Osteocyte (in vitro differentiated cells): ENCODE measurements at regions not wholly inside any gene's neighbourhood (a gene's known extent, or its start where the extent isn't known, plus 50 kb on each side); places are given as distances from the start of the nearest gene placed in this dataset.

Source experiments
- DNase-seq: peaks from one replicate; pipeline ENCODE4 v3.0.0; 2021; ENCODE audit warnings: mixed read lengths; ENCODE audit not compliant: unreplicated experiment; ENCODE audit errors: extremely low spot score
- H3K27ac Mint-ChIP-seq: one replicate; pipeline ENCODE4 v1.8.0; 2021; ENCODE audit warnings: mild to moderate bottlenecking, mixed read lengths; ENCODE audit not compliant: unreplicated experiment
- H3K27me3 Mint-ChIP-seq: one replicate; pipeline ENCODE4 v1.8.0; 2021; ENCODE audit warnings: mixed read lengths; ENCODE audit not compliant: unreplicated experiment
- H3K36me3 Mint-ChIP-seq: one replicate; pipeline ENCODE4 v1.8.0; 2021; ENCODE audit warnings: mixed read lengths; ENCODE audit not compliant: unreplicated experiment
- H3K4me1 Mint-ChIP-seq: one replicate; pipeline ENCODE4 v1.8.0; 2021; ENCODE audit warnings: mixed read lengths; ENCODE audit not compliant: unreplicated experiment
- H3K4me3 Mint-ChIP-seq: one replicate; pipeline ENCODE4 v1.8.0; 2021; ENCODE audit warnings: mild to moderate bottlenecking, moderate library complexity, mixed read lengths; ENCODE audit not compliant: unreplicated experiment
- H3K9me3 Mint-ChIP-seq: one replicate; pipeline ENCODE4 v1.8.0; 2021; ENCODE audit warnings: mixed read lengths; ENCODE audit not compliant: unreplicated experiment
- TF ChIP-seq, protein P1 (sequence below): fragments of 200-600 bp; sonication (generic); IDR thresholded peaks from 2 replicates; pipeline ENCODE4 v1.5.0; 2021; ENCODE audit warnings: antibody characterized with exemption, mild to moderate bottlenecking, moderate library complexity

DNA sequence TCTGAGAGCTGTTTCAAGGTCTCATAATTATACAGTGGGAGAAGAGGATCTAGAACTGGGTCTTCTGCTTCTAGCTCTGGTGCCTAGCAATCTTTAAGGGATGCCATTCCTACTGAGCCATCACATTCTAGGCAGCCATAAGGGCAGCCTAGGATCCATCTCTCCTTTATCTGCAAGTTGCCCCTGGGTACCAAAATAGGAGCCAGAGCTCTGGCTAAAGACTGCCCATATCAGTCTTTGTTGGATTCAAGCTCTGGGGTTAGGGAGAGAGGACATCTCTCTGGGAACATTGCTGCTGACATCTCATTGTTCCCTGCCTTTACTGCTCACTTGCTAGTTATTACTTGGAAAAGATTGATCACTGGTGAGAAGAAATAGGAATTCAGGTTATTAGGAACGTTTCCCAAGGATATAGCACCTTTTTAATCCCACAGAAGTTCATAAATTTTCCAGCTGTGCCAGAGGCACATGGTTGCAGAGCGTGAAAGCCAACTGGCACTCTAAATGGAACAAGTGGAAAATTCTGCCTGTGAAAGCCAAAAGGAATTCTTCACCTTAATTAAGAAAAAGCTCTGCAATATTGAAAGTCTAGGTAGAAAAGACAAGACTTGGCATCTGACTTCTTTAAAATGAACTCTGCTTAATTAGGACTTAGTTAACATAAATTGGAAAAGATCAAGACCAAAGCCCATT, 102.2 kb downstream of the CDC42EP3 start:
- H3K27me3 Mint-ChIP-seq: no peaks in the 10 kb centered on the region
- TF ChIP-seq, protein P1, sequence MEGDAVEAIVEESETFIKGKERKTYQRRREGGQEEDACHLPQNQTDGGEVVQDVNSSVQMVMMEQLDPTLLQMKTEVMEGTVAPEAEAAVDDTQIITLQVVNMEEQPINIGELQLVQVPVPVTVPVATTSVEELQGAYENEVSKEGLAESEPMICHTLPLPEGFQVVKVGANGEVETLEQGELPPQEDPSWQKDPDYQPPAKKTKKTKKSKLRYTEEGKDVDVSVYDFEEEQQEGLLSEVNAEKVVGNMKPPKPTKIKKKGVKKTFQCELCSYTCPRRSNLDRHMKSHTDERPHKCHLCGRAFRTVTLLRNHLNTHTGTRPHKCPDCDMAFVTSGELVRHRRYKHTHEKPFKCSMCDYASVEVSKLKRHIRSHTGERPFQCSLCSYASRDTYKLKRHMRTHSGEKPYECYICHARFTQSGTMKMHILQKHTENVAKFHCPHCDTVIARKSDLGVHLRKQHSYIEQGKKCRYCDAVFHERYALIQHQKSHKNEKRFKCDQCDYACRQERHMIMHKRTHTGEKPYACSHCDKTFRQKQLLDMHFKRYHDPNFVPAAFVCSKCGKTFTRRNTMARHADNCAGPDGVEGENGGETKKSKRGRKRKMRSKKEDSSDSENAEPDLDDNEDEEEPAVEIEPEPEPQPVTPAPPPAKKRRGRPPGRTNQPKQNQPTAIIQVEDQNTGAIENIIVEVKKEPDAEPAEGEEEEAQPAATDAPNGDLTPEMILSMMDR: no peak
- H3K4me3 Mint-ChIP-seq: no peak overlapping the region
- H3K9me3 Mint-ChIP-seq: no peaks in the 10 kb centered on the region
- no peak for DNase-seq
- H3K36me3 Mint-ChIP-seq: no peaks in the 10 kb centered on the region
- H3K4me1 Mint-ChIP-seq: peaks cover 66% of the 10 kb centered on the region
- no peak overlapping the region for H3K27ac Mint-ChIP-seq

DNA sequence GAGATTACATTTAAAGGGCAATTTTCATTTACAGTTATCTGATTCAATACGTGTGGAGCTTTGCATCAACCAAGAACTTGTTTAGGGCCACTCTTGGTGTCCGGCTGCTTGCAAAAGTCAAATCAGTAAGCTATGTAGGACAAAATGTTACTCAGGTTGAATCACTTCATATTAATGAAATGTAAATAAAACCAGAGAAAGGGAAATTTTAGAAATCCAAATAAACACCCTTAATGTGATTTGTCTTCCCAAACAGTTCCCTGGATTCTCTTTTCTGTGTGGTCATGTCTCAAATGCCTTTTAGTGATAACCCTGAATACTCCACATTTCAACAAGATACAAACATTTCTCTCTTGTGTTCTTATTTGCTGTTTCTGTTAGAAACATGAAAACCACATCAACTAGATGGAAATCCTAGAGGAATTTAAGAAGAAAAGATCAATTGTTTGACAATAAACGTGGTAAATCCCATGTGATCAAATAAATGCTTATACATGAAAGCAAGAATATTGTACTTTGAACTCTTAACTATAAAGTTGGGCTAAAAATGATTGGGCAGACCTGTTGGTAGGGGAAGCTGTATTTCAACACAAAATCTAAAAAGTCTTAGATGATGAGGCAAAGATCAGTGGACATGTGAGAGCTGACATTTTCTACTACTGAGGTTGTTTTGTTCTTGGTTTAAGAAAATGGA, 101.3 kb downstream of the CDC42EP3 start:
- TF ChIP-seq, protein P1: no peak
- Mint-ChIP-seq H3K4me1 (peaks cover 70% of the 10 kb centered on the region), H3K27me3 (no peaks in the 10 kb centered on the region), H3K36me3 (no peaks in the 10 kb centered on the region), H3K9me3 (no peaks in the 10 kb centered on the region), H3K27ac (no peak overlapping the region), H3K4me3 (no peak overlapping the region)
- DNase-seq: no peak

DNA sequence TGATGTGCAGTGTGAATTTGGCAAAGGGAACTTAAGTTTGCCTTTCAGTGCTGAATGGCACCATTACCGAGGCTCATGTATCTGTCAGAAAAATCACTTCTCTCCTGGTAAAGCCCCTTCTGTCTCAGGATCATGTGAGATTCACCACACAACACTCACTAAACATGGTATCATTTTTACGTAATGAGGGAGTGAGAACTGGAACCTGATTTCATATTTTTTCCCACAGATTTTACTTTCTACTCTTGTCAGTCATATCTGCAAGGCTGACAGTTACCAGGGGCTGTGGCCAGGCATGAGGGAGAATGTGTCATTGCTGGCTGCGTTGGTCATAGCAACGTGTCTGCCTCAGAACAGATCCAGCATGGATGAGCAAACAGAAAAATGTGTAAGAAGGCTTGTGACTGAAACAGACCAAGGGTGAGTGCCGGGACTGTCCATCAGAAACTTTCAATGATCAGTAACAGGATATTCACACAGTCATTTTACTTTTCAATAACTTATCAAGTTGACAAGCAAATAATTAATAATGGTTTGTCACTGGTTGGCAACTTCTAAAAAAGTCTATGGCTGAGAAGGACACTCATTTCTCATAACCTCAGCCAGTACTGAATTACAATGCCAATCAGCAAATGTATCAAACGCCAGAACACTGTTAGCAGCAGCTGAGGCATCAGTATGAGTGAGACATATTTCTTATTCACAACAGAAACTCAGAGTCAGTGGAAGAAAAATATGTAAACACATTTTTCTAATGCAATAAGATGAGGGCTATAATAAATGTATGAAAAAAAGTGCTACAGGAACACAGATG, 100.5 kb downstream of the CDC42EP3 start:
- H3K4me3 Mint-ChIP-seq: no peak overlapping the region
- H3K9me3 Mint-ChIP-seq: no peaks in the 10 kb centered on the region
- H3K4me1 Mint-ChIP-seq: peaks cover 66% of the 10 kb centered on the region
- TF ChIP-seq, protein P1: no peak
- no peaks in the 10 kb centered on the region for H3K27me3 Mint-ChIP-seq
- H3K27ac Mint-ChIP-seq: peak overlapping the region; percentile 52
- no peaks in the 10 kb centered on the region for H3K36me3 Mint-ChIP-seq
- no peak for DNase-seq

DNA sequence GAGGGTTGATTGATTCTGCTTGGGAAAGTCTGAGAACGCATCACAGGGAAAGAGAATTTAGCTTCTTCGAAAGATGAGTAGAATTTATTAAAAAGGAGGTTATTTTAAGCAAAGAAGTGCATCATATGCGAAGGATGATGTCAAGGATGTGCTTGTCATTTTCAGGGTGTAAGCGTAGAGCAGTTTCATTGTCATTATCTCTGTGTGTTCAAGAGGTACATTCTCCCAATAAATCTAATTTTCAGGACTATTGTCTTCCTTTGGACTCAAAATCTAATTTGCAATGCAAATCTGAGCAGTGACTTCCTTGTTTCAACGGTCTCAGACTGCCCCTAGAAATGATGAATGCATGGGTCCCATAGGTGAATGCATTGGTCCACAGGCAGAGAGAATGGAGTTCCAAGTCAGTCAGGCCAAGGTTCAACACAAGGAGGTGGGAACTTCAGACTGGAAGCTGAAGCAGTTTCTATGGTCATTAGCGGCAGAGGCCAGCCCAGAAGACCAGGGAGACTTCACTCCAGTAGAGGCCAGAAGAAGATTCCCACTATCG, 99.8 kb downstream of the CDC42EP3 start:
- no peak for DNase-seq
- Mint-ChIP-seq H3K4me1 (peaks cover 59% of the 10 kb centered on the region), H3K4me3 (no peak overlapping the region), H3K36me3 (no peaks in the 10 kb centered on the region), H3K9me3 (peaks cover 5% of the 10 kb centered on the region), H3K27ac (peak overlapping the region; percentile 52), H3K27me3 (no peaks in the 10 kb centered on the region)
- TF ChIP-seq, protein P1: no peak
